ACC112 (cell line): ENCODE measurements at regions not wholly inside any gene's neighbourhood (a gene's known extent, or its start where the extent isn't known, plus 50 kb on each side); places are given as distances from the start of the nearest gene placed in this dataset.
"Not testable (repeated sequence)": the region's sequence is repeated elsewhere in the genome, so short reads cannot be mapped to it uniquely, and the experiment has no call there.

Experiments used
- H2AFZ ChIP-seq: fragments of 200-600 bp; sonication (generic); one replicate; pipeline ENCODE4 v1.6.0; 2017; ENCODE audit warnings: antibody characterized with exemption, low read length; ENCODE audit not compliant: unreplicated experiment
- H3K27ac ChIP-seq: fragments of 200-600 bp; sonication (generic); 2 replicates; pipeline ENCODE4 v1.5.1; 2014; ENCODE audit warnings: low read depth, mild to moderate bottlenecking, antibody characterized with exemption, low read length, moderate library complexity
- H3K27me3 ChIP-seq: fragments of 200-600 bp; sonication (generic); 2 replicates; pipeline ENCODE4 v1.6.1; 2014; ENCODE audit warnings: mild to moderate bottlenecking, antibody characterized with exemption, low read length, moderate library complexity, mixed read lengths; ENCODE audit not compliant: insufficient read depth
- H3K36me3 ChIP-seq: fragments of 200-600 bp; sonication (generic); 2 replicates; pipeline ENCODE4 v1.6.1; 2016; ENCODE audit warnings: mild to moderate bottlenecking, antibody characterized with exemption, low read length, moderate library complexity, mixed read lengths; ENCODE audit not compliant: insufficient read depth
- H3K4me1 ChIP-seq: fragments of 200-600 bp; sonication (generic); one replicate; pipeline ENCODE4 v1.6.1; 2016; ENCODE audit warnings: low read length, mixed read lengths; ENCODE audit not compliant: insufficient read depth, unreplicated experiment, control insufficient read depth
- H3K4me3 ChIP-seq: fragments of 200-600 bp; sonication (generic); 2 replicates; pipeline ENCODE4 v1.5.1; 2014; ENCODE audit warnings: mild to moderate bottlenecking, low read depth, low read length
- H3K79me2 ChIP-seq: fragments of 200-600 bp; sonication (generic); one replicate; pipeline ENCODE4 v1.6.0; 2016; ENCODE audit warnings: low read length; ENCODE audit not compliant: control insufficient read depth, unreplicated experiment, insufficient read depth

GRCh38 chr3:177336873-177337450 lies 139.7 kb upstream of the TBL1XR1 start:
- H3K4me3 ChIP-seq = peak overlapping the region; percentile 45
- H3K36me3 ChIP-seq = no peaks in the 10 kb centered on the region
- no peaks in the 10 kb centered on the region for H3K79me2 ChIP-seq
- peak overlapping the region; percentile 98 for H3K27ac ChIP-seq
- peaks cover 42% of the 10 kb centered on the region for H3K4me1 ChIP-seq
- no peaks in the 10 kb centered on the region for H3K27me3 ChIP-seq
- H2AFZ ChIP-seq = peak overlapping the region; percentile 97

- Histone ChIP-seq H3K4me1 (peaks cover 45% of the 10 kb centered on the region), H2AFZ (peak overlapping the region; percentile 97), H3K36me3 (no peaks in the 10 kb centered on the region), H3K27ac (peak overlapping the region; percentile 98), H3K4me3 (peak overlapping the region; percentile 45), H3K79me2 (no peaks in the 10 kb centered on the region), H3K27me3 (no peaks in the 10 kb centered on the region)
Observed at GRCh38 chr3:177337541-177338331, 140.5 kb upstream of the TBL1XR1 start.

GRCh38 chr3:177338697-177339219 lies 141.5 kb upstream of the TBL1XR1 start:
- H3K36me3 ChIP-seq = no peaks in the 10 kb centered on the region
- no peak overlapping the region for H3K4me3 ChIP-seq
- no peaks in the 10 kb centered on the region for H3K79me2 ChIP-seq
- peak overlapping the region; percentile 98 for H3K27ac ChIP-seq
- peaks cover 48% of the 10 kb centered on the region for H3K4me1 ChIP-seq
- H2AFZ ChIP-seq = no peak overlapping the region
- no peaks in the 10 kb centered on the region for H3K27me3 ChIP-seq

GRCh38 chr3:177339220-177339703 lies 142.0 kb upstream of the TBL1XR1 start:
- H3K4me3 ChIP-seq, H3K79me2 ChIP-seq, H2AFZ ChIP-seq, H3K36me3 ChIP-seq, H3K27me3 ChIP-seq: not testable (repeated sequence)
- H3K4me1 ChIP-seq = peaks cover 46% of the 10 kb centered on the region
- H3K27ac ChIP-seq = peak overlapping the region; percentile 98

GRCh38 chr3:177340243-177340830 lies 143.1 kb upstream of the TBL1XR1 start:
- Histone ChIP-seq H3K4me1 (peaks cover 56% of the 10 kb centered on the region), H3K27ac (no peak overlapping the region)

GRCh38 chr3:177341736-177342419 lies 144.6 kb upstream of the TBL1XR1 start:
- H2AFZ ChIP-seq = no peak overlapping the region
- no peaks in the 10 kb centered on the region for H3K36me3 ChIP-seq
- peaks cover 54% of the 10 kb centered on the region for H3K4me1 ChIP-seq
- H3K79me2 ChIP-seq = no peaks in the 10 kb centered on the region
- no peak overlapping the region for H3K4me3 ChIP-seq
- H3K27ac ChIP-seq = no peak overlapping the region
- H3K27me3 ChIP-seq = no peaks in the 10 kb centered on the region

More at GRCh38 chr3:177340243-177340830, 143.1 kb upstream of the TBL1XR1 start:
- no peaks in the 10 kb centered on the region for H3K36me3 ChIP-seq
- H3K4me3 ChIP-seq = no peak overlapping the region
- H3K79me2 ChIP-seq = no peaks in the 10 kb centered on the region
- H2AFZ ChIP-seq = no peak overlapping the region
- H3K27me3 ChIP-seq = no peaks in the 10 kb centered on the region

GRCh38 chr3:177343122-177343625 lies 145.9 kb upstream of the TBL1XR1 start:
- H3K79me2 ChIP-seq = no peaks in the 10 kb centered on the region
- H2AFZ ChIP-seq = no peak overlapping the region
- H3K36me3 ChIP-seq = no peaks in the 10 kb centered on the region
- H3K27ac ChIP-seq = 0 out of 2 replicates have a peak overlapping the region, but pooled peaks have one; percentile 99
- H3K4me1 ChIP-seq = peaks cover 55% of the 10 kb centered on the region
- H3K4me3 ChIP-seq = no peak overlapping the region
- no peaks in the 10 kb centered on the region for H3K27me3 ChIP-seq

GRCh38 chr3:177345049-177345972 lies 148.0 kb upstream of the TBL1XR1 start:
- Histone ChIP-seq H3K27ac (peak overlapping the region; percentile 99), H3K79me2 (no peaks in the 10 kb centered on the region), H3K4me3 (peak overlapping the region; percentile 47), H3K36me3 (no peaks in the 10 kb centered on the region), H2AFZ (peak overlapping the region; percentile 96), H3K27me3 (no peaks in the 10 kb centered on the region), H3K4me1 (peaks cover 43% of the 10 kb centered on the region)

- Histone ChIP-seq H3K4me3 (0 out of 2 replicates have a peak overlapping the region, but pooled peaks have one; percentile 11), H3K27me3 (no peaks in the 10 kb centered on the region), H3K79me2 (no peaks in the 10 kb centered on the region), H3K27ac (peak overlapping the region; percentile 99), H3K36me3 (no peaks in the 10 kb centered on the region), H2AFZ (peak overlapping the region; percentile 78), H3K4me1 (peaks cover 41% of the 10 kb centered on the region)
Observed at GRCh38 chr3:177345973-177346503, 148.8 kb upstream of the TBL1XR1 start.
